IPS-15b (cell line): ENCODE measurements at regions not wholly inside any gene's neighbourhood (a gene's known extent, or its start where the extent isn't known, plus 50 kb on each side); places are given as distances from the start of the nearest gene placed in this dataset.
"Not testable (repeated sequence)": the region's sequence is repeated elsewhere in the genome, so short reads cannot be mapped to it uniquely, and the experiment has no call there.

ENCODE experiments used
- H3K27me3 ChIP-seq: one replicate; pipeline ENCODE4 v1.6.1; 2013; ENCODE audit warnings: low read length; ENCODE audit not compliant: control insufficient read depth, insufficient read depth
- H3K36me3 ChIP-seq: one replicate; pipeline ENCODE4 v1.6.1; 2013; ENCODE audit warnings: low read length; ENCODE audit not compliant: control insufficient read depth, insufficient read depth
- H3K4me1 ChIP-seq: one replicate; pipeline ENCODE4 v1.6.1; 2013; ENCODE audit warnings: mild to moderate bottlenecking, low read length; ENCODE audit not compliant: control insufficient read depth, insufficient read depth
- H3K4me3 ChIP-seq: one replicate; pipeline ENCODE4 v1.5.1; 2013; ENCODE audit warnings: low read depth, low read length
- H3K9ac ChIP-seq: one replicate; pipeline ENCODE4 v1.6.1; 2013; ENCODE audit warnings: low read depth, mild to moderate bottlenecking, low read length
- H3K9me3 ChIP-seq: one replicate; pipeline ENCODE4 v1.6.1; 2013; ENCODE audit warnings: mild to moderate bottlenecking, low read length; ENCODE audit not compliant: control insufficient read depth, insufficient read depth

DNA sequence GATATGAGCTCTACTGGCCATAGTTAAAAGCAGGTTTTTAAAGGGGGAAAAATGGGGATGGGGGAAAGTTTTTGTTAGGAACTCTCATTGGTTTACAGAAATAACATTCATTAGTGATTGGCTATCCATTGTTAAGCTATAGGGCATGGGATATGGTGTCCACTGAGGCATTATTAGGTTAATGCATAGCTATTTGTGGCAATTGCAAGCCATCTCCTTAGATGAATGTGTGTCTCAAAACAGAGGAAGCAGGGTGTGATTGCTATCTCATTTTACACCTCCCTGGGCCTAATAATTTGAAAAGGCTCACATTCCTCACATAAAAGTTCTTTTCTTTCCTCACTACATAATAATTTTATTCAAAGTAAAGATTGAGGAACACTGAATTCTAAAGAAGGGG is 396.6 kb downstream of the TAFA4 start:
- H3K4me3 ChIP-seq: no peak overlapping the region
- H3K9ac ChIP-seq: no peak overlapping the region
- H3K36me3 ChIP-seq: no peaks in the 10 kb centered on the region
- H3K4me1 ChIP-seq: peaks cover 20% of the 10 kb centered on the region
- no peaks in the 10 kb centered on the region for H3K27me3 ChIP-seq
- H3K9me3 ChIP-seq: no peaks in the 10 kb centered on the region

DNA sequence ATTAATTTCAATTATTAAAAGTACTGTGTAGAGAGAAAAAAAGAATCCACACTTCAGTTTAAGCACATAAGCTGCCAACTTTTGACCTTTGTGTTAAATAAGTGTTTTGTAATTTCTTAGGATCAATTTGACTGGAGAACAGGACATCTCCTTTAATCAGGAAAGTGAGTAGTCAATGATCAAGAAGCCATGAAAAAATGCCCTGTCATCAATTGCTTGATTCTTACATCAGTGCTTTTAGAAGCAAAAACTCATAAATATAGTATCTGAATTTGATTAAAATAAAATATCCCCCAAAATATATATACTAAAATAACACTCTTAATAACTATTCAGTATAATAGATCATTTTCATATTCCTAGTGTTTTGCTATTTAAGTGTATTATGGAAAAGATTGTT is 409.0 kb downstream of the TAFA4 start:
- H3K4me1 ChIP-seq: no peaks in the 10 kb centered on the region

DNA sequence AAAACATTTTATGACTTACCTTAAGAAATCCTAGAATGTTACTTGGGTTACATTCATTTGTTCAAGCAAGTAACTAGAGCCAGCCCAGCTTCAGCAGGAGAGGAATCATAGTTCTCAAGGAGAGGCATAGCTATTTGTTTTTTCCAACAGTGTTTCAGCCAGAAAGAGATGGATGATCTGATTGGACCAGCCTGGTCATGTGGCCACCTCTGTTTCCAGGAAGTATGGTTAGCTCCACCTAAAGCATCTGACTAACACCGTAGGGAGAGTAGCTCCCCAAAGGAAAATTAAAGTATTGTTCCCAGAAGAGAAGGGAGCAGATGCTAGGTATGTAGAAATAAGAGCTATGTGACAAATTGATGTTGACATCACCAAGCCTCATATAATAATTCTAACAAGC is 417.1 kb downstream of the TAFA4 start:
- Histone ChIP-seq H3K9me3 (no peaks in the 10 kb centered on the region), H3K27me3 (no peaks in the 10 kb centered on the region), H3K4me3 (no peak overlapping the region), H3K36me3 (no peaks in the 10 kb centered on the region), H3K4me1 (no peaks in the 10 kb centered on the region), H3K9ac (no peak overlapping the region)

More for the DNA sequence above, 409.0 kb downstream of the TAFA4 start:
- H3K9ac ChIP-seq: no peak overlapping the region
- H3K9me3 ChIP-seq: no peaks in the 10 kb centered on the region
- H3K27me3 ChIP-seq: no peaks in the 10 kb centered on the region
- no peak overlapping the region for H3K4me3 ChIP-seq
- no peaks in the 10 kb centered on the region for H3K36me3 ChIP-seq

DNA sequence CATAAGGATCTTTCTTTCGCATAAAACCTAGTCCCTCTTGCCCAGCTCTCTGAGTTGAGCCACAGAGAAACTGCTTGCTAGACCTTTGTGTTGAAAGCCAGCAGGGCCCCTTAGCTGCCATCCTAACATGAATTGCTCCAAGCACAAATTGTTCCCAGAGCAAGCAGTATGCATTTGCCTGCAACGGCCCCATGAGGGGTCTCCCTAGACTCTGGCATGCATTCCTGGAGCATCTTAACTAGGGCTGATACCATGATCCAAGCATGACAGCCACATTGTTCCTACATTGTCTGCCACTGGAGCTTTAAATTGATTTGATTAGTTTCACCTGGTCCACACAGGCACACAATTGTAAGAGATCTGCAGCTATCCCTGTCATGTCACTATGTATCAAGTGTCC is 428.1 kb downstream of the TAFA4 start:
- Histone ChIP-seq H3K27me3 (no peaks in the 10 kb centered on the region), H3K9me3 (no peaks in the 10 kb centered on the region), H3K4me3 (no peak overlapping the region), H3K4me1 (no peaks in the 10 kb centered on the region), H3K9ac (no peak overlapping the region), H3K36me3 (no peaks in the 10 kb centered on the region)

- H3K36me3 ChIP-seq, H3K9me3 ChIP-seq, H3K9ac ChIP-seq, H3K27me3 ChIP-seq, H3K4me1 ChIP-seq, H3K4me3 ChIP-seq: not testable (repeated sequence)
Measured at GRCh38 chr3:68485845-68486244, 446.5 kb downstream of the TAFA4 start.

GRCh38 chr3:68485051-68485450 is 447.3 kb downstream of the TAFA4 start:
- Histone ChIP-seq H3K27me3 (no peaks in the 10 kb centered on the region), H3K9ac (no peak overlapping the region), H3K36me3 (no peaks in the 10 kb centered on the region), H3K9me3 (no peaks in the 10 kb centered on the region), H3K4me1 (no peaks in the 10 kb centered on the region), H3K4me3 (no peak overlapping the region)

GRCh38 chr3:68483601-68484000 is 448.7 kb downstream of the TAFA4 start:
- H3K4me3 ChIP-seq: no peak overlapping the region
- no peaks in the 10 kb centered on the region for H3K9me3 ChIP-seq

GRCh38 chr3:68483041-68483440 is 449.3 kb downstream of the TAFA4 start:
- H3K9ac ChIP-seq: no peak overlapping the region
- no peaks in the 10 kb centered on the region for H3K4me1 ChIP-seq
- H3K9me3 ChIP-seq: no peaks in the 10 kb centered on the region
- no peaks in the 10 kb centered on the region for H3K27me3 ChIP-seq
- no peak overlapping the region for H3K4me3 ChIP-seq
- no peaks in the 10 kb centered on the region for H3K36me3 ChIP-seq

More at GRCh38 chr3:68483601-68484000, 448.7 kb downstream of the TAFA4 start:
- Histone ChIP-seq H3K4me1 (no peaks in the 10 kb centered on the region), H3K9ac (no peak overlapping the region), H3K27me3 (no peaks in the 10 kb centered on the region), H3K36me3 (no peaks in the 10 kb centered on the region)

DNA sequence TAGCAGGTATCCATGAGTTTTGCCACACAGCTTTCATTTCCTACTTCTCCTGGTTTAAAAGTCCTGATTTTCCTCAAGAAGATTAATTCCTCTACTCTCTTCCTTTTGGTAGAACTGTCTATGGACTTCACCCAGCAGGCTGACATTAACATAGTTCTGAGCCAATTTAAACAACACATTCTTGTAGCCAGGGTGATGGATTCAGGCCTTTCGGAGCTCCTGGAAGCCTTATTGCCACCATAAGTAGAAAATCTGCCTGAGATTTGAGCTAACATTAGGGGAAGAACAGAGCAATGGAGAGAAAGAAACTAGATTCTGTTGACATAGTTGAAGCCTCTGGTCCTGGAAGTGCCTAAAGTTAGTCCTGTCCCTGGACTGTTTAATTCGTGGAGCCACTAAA is 449.8 kb downstream of the TAFA4 start:
- Histone ChIP-seq H3K9ac (no peak overlapping the region), H3K9me3 (no peaks in the 10 kb centered on the region), H3K4me3 (no peak overlapping the region), H3K4me1 (no peaks in the 10 kb centered on the region), H3K36me3 (no peaks in the 10 kb centered on the region), H3K27me3 (no peaks in the 10 kb centered on the region)

DNA sequence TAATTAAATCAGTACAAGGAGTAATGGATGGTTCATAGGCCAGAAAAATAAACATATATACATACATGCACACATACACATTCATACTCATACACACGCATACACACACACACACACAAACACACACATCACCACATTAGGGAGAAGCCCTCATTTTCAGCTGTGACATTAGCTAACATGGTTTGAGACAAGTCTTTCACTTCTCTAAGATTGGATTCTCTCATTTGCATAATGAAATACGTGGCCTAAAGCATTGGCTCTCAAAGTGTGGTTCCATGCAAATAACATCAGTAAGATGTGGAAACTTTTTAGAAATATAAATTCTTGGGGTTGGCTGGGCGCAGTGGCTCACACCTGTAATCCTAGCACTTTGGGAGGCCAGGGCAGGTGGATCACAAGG is 452.6 kb downstream of the TAFA4 start:
- H3K4me1 ChIP-seq: no peaks in the 10 kb centered on the region
- no peaks in the 10 kb centered on the region for H3K36me3 ChIP-seq
- no peaks in the 10 kb centered on the region for H3K27me3 ChIP-seq
- no peak overlapping the region for H3K4me3 ChIP-seq
- H3K9me3 ChIP-seq: no peaks in the 10 kb centered on the region
- no peak overlapping the region for H3K9ac ChIP-seq

- Histone ChIP-seq H3K9ac (no peak overlapping the region), H3K9me3 (no peaks in the 10 kb centered on the region), H3K4me1 (no peaks in the 10 kb centered on the region), H3K36me3 (no peaks in the 10 kb centered on the region), H3K4me3 (no peak overlapping the region), H3K27me3 (no peaks in the 10 kb centered on the region)
Measured at GRCh38 chr3:68468695-68469375, 463.5 kb downstream of the TAFA4 start.

DNA sequence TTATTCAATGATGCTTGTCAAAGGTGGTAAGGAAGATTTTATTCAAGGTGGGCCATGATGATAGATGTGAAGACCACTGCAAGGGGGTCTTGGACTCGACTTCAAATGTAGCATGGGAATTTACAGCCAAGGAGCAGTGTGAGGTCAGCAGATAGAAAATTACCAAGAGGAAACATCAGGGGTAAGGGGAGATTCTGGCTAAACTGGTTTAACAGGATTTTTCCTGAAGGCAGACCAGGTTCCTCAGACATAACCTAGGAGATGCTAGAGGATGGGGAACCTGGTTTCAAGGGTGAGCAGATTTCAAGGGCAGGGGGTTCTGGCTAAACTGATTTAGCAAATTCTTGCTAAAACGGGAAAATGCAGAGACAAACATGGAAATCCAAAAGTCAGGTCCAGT is 464.9 kb downstream of the TAFA4 start:
- H3K4me1 ChIP-seq: no peaks in the 10 kb centered on the region
- H3K36me3 ChIP-seq: no peaks in the 10 kb centered on the region
- no peaks in the 10 kb centered on the region for H3K9me3 ChIP-seq
- no peak overlapping the region for H3K9ac ChIP-seq
- H3K4me3 ChIP-seq: no peak overlapping the region
- H3K27me3 ChIP-seq: no peaks in the 10 kb centered on the region
